Fibroblast of lung (primary cell): ENCODE measurements at regions not wholly inside any gene's neighbourhood (a gene's known extent, or its start where the extent isn't known, plus 50 kb on each side); places are given as distances from the start of the nearest gene placed in this dataset.

Experiments used
- CTCF ChIP-seq, 2 donors: IDR thresholded peaks in 1 of 2; conservative IDR thresholded peaks in 1 of 2; 1 replicate in 1 of 2; 2 replicates in 1 of 2; pipeline ENCODE4 v1.5.1; 2011 to 2012; ENCODE audit warnings: low read length in 2 of 2, control low read depth in 1 of 2, inconsistent platforms in 1 of 2, low read depth in 1 of 2, mild to moderate bottlenecking in 1 of 2
- EZH2 ChIP-seq: IDR thresholded peaks from 2 replicates; pipeline ENCODE4 v1.5.1; 2012; ENCODE audit warnings: low read length, control low read depth, mild to moderate bottlenecking; ENCODE audit errors: missing control alignments

DNA sequence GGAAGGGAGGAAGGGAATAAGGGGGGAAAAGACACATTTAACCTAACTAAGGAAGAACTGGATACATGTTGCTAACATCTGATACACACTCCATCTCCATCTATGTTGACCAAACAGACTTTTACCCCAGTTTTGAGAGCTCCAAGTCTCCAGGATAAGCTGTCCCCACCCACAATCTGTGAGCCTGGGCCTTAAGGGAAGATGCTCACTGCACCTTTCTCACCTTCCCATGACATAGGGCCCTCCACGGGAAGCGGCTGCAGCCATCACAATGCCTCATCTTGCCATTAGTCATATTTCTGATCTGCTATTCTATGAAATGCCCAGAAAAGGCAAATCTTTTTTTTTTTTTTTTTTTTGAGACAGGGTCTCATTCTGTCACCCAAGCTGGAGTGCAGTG is 126.6 kb upstream of the SALL4 start:
- TF ChIP-seq CTCF (conservative IDR thresholded peaks at IDR 0.05 in 1 of 2, IDR thresholded peaks at IDR 0.05 in 1 of 2; ENCODE audit: low read depth in 1 of 2, low read length in 2 of 2), result no peak
- no peak for TF ChIP-seq EZH2
